ENCODE measurements at regions not wholly inside any gene's neighbourhood (a gene's known extent, or its start where the extent isn't known, plus 50 kb on each side); places are given as distances from the start of the nearest gene placed in this dataset.
"Not testable (repeated sequence)": the region's sequence is repeated elsewhere in the genome, so short reads cannot be mapped to it uniquely, and the experiment has no call there.

GRCh38 chr14:53742233-53742620 is 214.4 kb downstream of the BMP4 start:
- DNase-seq (ENCODE audit: low spot score): peak; percentile 27

GRCh38 chr14:53741479-53742232 is 215.0 kb downstream of the BMP4 start:
- DNase-seq (ENCODE audit: low spot score): peak; percentile 23

GRCh38 chr14:53740570-53740969 is 216.1 kb downstream of the BMP4 start:
- no peak for DNase-seq (ENCODE audit: low spot score)

GRCh38 chr14:53735916-53736315 is 220.7 kb downstream of the BMP4 start:
- DNase-seq (ENCODE audit: low spot score): no peak

- no peak for DNase-seq (ENCODE audit: low spot score)
These were observed 233.4 kb downstream of the BMP4 start for GRCh38 chr14:53723221-53723620.

GRCh38 chr14:53719536-53719935 is 237.1 kb downstream of the BMP4 start:
- no peak for DNase-seq (ENCODE audit: low spot score)

- no peak for DNase-seq (ENCODE audit: low spot score)
These were observed 240.0 kb downstream of the BMP4 start for GRCh38 chr14:53716578-53716977.

- DNase-seq (ENCODE audit: low spot score): no peak
These were observed 241.4 kb downstream of the BMP4 start for GRCh38 chr14:53715193-53715721.

- no peak for DNase-seq (ENCODE audit: low spot score)
These were observed 242.0 kb downstream of the BMP4 start for GRCh38 chr14:53714495-53715192.

- DNase-seq (ENCODE audit: low spot score): not testable (repeated sequence)
These were observed 243.7 kb downstream of the BMP4 start for GRCh38 chr14:53712901-53713300.

GRCh38 chr14:53711205-53711604 is 245.4 kb downstream of the BMP4 start:
- no peak for DNase-seq (ENCODE audit: low spot score)

GRCh38 chr14:53710615-53711014 is 246.0 kb downstream of the BMP4 start:
- DNase-seq (ENCODE audit: low spot score): no peak

- no peak for DNase-seq (ENCODE audit: low spot score)
These were observed 247.2 kb downstream of the BMP4 start for GRCh38 chr14:53709381-53709780.

- no peak for DNase-seq (ENCODE audit: low spot score)
These were observed 253.2 kb downstream of the BMP4 start for GRCh38 chr14:53703457-53703856.

GRCh38 chr14:53701108-53701875 is 255.3 kb downstream of the BMP4 start:
- DNase-seq (ENCODE audit: low spot score): no peak

- DNase-seq (ENCODE audit: low spot score): no peak
These were observed 260.2 kb downstream of the BMP4 start for GRCh38 chr14:53696217-53696965.

- DNase-seq (ENCODE audit: low spot score): no peak
These were observed 260.9 kb downstream of the BMP4 start for GRCh38 chr14:53695692-53696214.

GRCh38 chr14:53692885-53693284 is 263.7 kb downstream of the BMP4 start:
- no peak for DNase-seq (ENCODE audit: low spot score)

GRCh38 chr14:53692451-53692850 is 264.2 kb downstream of the BMP4 start:
- DNase-seq (ENCODE audit: low spot score): no peak

GRCh38 chr14:53683229-53683628 is 273.4 kb downstream of the BMP4 start:
- DNase-seq (ENCODE audit: low spot score): no peak

GRCh38 chr14:53672526-53672925 is 284.1 kb downstream of the BMP4 start:
- DNase-seq (ENCODE audit: low spot score): no peak

- no peak for DNase-seq (ENCODE audit: low spot score)
These were observed 285.9 kb downstream of the BMP4 start for GRCh38 chr14:53670701-53671100.
